ENCODE measurements at regions not wholly inside any gene's neighbourhood (a gene's known extent, or its start where the extent isn't known, plus 50 kb on each side); places are given as distances from the start of the nearest gene placed in this dataset.

GRCh38 chrX:116930311-116930710, 467.5 kb upstream of the CT83 start (continued):
- TF ChIP-seq REST (IDR thresholded peaks at IDR 0.05; ENCODE audit: unreplicated experiment) (no peak), STAT1 (IDR thresholded peaks at IDR 0.05; ENCODE audit: unreplicated experiment) (no peak)

- Histone ChIP-seq H3K27ac (ENCODE audit: low read depth) (no peak overlapping the region), H2AFZ (no peak overlapping the region), H3K9me2 (ENCODE audit: insufficient read depth) (no peaks in the 10 kb centered on the region), H4K20me1 (replicated peaks; ENCODE audit: insufficient read depth) (no peaks in the 10 kb centered on the region), H3F3A (replicated peaks; ENCODE audit: low read depth) (no peaks in the 10 kb centered on the region), H3K36me3 (ENCODE audit: insufficient read depth) (no peaks in the 10 kb centered on the region), H3K27me3 (ENCODE audit: insufficient read depth) (no peaks in the 10 kb centered on the region), H3K79me2 (replicated peaks; ENCODE audit: insufficient read depth) (no peaks in the 10 kb centered on the region), H3K4me2 (no peak overlapping the region), H3K4me1 (ENCODE audit: insufficient read depth) (no peaks in the 10 kb centered on the region), H3K4me3 (no peak overlapping the region)
- no peak overlapping the region for H3K27ac Mint-ChIP-seq
- H3K4me3 Mint-ChIP-seq: no peak overlapping the region
- ATAC-seq: no peak
- H3K4me1 Mint-ChIP-seq: peaks cover 4% of the 10 kb centered on the region; the same call in 2 of the 3 replicates
- H3K9me3 Mint-ChIP-seq: peaks cover 23% of the 10 kb centered on the region
- DNase-seq (ENCODE audit: low spot score): no peak
- TF ChIP-seq ZNF462 (CRISPR knock-in tag; IDR thresholded peaks at IDR 0.05) (no peak), POLR2AphosphoS5 (IDR thresholded peaks at IDR 0.05; ENCODE audit: low read depth) (no peak), EZH2 (IDR thresholded peaks at IDR 0.05; ENCODE audit: low read depth, unreplicated experiment) (no peak), CTCF (conservative IDR thresholded peaks at IDR 0.05; ENCODE audit: low read depth in 2 of 2) (no peak), REST (IDR thresholded peaks at IDR 0.05; ENCODE audit: unreplicated experiment) (no peak), JUNB (IDR thresholded peaks at IDR 0.05; ENCODE audit: unreplicated experiment) (no peak)
- H3K36me3 Mint-ChIP-seq (ENCODE audit: low read depth): peaks cover 16% of the 10 kb centered on the region; the same call in 2 of the 3 replicates
- H3K27me3 Mint-ChIP-seq (ENCODE audit: insufficient read depth, low read depth, poor library complexity): no peaks in the 10 kb centered on the region
Measured at GRCh38 chrX:116897526-116897925, 434.8 kb upstream of the CT83 start.
